Stimulated activated CD8-positive, alpha-beta memory T cell treated with anti-CD3 and anti-CD28 coated beads, Interleukin-2, amount 100 ng/mL, for 1 hour (primary cell): ENCODE measurements at regions not wholly inside any gene's neighbourhood (a gene's known extent, or its start where the extent isn't known, plus 50 kb on each side); places are given as distances from the start of the nearest gene placed in this dataset.
"Not testable (repeated sequence)": the region's sequence is repeated elsewhere in the genome, so short reads cannot be mapped to it uniquely, and the experiment has no call there.

ENCODE experiments used
- DNase-seq, 2 donors: peaks; one replicate each; pipeline ENCODE4 v3.0.0-alpha.2; 2020; ENCODE audit warnings: low read depth in 2 of 2

DNA sequence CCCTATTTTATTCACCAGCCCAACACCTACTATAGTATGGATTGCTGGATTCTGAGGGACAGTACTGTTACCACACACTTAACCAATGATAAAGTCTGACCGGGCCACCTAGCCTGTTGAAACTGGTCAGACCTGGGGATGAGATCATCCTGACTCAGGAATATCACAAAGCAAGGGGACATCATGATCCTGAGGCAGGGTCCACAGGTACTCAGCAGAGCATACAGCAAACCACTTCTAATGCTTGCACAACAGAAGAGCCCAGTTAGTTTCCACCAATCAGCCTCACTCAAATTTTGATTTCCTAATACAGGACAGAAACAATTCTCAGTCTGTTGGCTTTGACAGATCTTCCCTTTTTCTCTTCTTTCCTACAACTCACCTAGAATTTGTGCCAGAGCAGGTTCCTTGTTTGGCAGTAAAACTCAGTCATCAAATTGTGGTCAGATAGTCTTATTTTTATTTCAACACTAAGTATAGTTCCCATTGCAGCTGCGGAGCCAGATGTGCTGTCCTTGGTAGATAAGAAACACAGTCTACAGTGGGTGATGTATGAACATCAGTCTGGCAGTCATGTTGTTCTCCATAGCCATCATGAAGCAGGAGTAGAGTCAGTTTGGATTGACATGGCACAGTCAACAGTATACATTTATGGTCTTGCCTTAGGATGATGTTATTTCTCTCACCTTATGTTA lies 90.1 kb upstream of the PRR23C start:
- DNase-seq, result no peak

DNA sequence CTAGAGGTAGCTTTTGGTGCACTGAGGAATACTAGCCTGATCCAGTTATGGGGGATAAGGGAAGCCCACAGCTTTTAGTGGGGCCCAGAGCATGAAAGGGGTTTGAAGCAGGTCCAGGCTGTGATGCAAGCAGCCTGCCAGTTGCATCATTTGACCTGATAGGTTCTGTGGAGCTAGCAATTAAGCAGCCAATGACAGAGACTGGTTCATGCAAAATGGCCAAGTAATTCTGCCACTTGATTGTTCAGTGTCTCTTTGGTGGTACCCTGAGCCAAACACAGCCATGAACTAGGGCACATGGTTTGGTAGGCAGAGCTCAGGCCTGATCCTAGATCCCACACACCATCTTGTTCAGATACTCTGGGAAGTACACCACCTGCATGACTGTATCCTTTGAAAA lies 91.0 kb upstream of the PRR23C start:
- DNase-seq, result no peak

DNA sequence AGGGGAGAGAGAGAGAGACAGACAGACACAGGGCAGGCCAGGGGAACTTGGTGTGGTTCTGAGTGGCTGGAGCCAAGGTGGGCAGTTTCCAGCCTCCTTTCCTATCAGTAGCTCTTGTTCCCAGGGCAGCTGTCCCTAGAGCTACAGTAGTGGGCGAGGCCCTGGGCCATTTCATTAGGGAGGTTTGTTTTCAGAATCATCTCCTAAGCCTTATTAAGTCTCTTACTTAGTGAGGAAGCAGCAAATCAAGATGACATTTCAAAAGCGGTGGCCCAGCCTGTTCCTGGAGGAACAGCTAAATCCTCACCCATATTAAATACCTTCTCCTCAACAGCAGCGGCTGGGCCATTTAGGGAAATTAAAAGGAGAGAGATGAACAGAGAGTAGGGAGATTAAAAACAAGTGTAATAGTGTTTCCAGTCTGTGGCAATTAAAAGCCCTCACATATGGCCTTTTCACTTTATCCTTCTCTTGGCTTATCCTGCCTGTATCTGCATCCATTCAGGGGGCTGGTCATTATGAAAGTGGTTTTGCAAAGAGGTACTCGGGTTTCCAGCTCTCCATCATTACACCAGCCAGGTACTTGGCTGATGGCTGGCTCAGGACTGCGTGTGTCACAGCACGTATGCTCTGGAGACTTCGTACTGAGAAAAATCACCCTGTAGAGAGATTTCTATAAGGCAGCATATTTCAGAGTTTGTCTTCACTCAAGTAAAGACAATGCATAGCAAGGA lies 91.9 kb upstream of the PRR23C start:
- DNase-seq, result no peak

DNA sequence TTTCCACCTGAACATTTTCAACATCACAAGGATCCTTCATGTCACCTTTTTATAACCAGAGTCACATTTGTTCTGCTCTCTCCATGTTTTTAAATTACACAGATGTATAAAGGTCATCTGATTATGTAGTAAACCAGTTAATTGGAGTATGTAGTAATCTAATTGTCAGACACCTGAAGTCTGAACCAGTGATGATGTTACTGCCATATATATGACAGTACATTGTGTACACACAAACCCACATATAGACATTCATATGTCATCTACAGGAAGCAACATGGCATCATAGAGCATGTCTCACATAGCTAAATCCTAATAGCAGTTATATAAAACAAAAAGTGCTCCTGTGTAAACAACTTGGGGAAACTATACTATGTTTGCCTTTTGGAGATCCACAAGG lies 95.9 kb upstream of the PRR23C start:
- DNase-seq, result no peak

DNA sequence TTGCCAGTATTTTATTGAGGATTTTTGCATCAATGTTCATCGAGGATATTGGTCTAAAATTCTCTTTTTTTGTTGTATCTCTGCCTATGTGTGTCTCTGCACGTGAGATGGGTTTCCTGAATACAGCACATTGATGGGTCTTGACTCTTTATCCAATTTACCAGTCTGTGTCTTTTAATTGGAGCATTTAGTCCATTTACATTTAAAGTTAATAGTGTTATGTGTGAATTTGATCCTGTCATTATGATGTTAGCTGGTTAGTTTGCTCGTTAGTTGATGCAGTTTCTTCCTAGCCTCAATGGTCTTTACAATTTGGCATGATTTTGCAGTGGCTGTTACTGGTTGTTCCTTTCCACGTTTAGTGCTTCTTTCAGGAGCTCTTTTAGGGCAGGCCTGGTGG lies 101.3 kb upstream of the PRR23C start:
- not testable (repeated sequence) for DNase-seq

DNA sequence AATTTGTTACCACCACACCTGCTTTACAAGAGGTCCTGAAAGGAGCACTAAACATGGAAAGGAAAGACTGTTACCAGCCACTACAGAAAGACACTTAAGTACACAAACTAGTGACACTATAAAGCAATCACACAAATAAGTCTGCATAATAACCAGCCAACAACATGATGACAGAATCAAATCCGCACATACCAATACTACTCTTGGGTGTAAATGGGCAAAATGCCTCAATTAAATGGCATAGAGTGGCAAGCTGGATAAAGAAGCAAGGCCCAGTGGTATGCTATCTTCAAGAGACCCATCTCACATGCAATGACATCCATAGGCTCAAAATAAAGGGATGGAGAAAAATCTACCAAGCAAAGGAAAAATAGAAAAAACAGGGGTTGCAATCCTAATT lies 106.8 kb upstream of the PRR23C start:
- no peak for DNase-seq

DNA sequence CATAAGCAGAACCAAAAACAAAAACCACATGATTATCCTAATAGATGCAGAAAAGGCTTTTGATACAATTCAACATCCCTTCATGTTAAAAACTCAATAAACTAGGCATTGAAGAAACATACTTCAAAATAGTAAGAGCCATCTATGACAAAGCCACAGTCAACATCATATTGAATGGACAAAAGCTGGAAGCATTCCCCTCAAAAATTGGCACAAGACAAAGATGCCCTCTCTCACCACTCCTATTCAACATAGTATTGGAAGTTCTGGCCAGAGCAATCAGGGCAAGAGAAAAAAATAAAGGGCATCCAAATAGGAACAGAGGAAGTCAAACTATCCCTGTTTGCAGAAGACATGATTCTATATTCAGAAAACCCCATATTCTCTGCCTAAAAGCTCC lies 108.7 kb upstream of the PRR23C start:
- DNase-seq, result not testable (repeated sequence)

DNA sequence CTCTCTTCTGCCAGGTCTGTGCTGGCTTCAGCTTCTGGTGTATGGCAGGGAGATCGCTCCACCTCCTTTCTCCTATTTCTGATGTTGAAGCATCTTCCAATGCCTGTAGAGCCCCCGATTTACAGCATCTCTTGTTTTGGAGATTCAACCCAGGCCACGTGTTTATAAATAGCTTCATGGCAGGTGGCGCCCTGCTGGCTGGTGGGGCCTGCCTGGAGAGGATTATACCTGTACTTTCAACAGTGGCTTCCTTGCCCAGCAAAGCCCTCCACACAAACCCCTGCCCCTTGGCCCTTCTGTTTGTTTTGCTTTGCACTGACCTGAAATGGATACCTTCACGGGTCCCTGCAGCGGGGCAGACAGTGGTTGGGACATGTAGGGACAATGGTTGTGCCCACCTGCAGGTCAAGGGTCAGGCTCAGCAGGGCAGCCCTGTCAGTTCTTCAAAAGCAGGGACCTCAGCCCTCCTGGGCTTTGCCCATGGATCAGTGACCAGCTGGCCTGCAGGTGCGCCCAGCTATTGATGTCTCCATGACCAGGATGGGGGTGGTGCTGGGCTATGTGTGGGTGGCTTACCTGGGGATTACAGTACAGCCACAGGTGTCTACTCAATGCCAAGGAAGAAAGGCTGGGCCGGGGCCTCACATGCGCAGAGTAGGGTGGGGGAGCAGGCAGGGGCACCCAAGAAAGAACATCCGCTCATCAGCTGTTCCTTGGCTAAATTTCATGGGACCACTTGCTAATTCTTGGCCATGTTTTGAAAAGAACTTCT lies 112.7 kb upstream of the PRR23C start:
- DNase-seq, result no peak

DNA sequence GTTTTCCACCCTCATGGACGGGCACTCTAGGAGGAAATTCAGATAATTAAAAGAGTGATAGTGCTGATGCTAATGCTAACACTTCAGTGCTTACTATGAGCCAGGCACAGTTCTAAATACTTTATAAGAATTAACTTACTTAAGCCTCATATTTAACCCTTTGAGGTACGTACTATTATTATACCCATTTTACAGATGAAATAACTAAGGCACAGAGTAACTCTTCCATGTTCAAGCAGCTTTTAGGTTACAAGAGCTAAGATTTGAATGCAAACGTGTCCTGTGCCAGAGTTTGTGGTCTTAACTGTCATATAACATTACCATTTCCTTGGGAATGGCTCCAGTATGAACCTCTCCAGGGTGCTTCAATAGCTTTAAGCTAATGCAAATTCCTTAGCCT lies 114.7 kb upstream of the PRR23C start:
- no peak for DNase-seq

DNA sequence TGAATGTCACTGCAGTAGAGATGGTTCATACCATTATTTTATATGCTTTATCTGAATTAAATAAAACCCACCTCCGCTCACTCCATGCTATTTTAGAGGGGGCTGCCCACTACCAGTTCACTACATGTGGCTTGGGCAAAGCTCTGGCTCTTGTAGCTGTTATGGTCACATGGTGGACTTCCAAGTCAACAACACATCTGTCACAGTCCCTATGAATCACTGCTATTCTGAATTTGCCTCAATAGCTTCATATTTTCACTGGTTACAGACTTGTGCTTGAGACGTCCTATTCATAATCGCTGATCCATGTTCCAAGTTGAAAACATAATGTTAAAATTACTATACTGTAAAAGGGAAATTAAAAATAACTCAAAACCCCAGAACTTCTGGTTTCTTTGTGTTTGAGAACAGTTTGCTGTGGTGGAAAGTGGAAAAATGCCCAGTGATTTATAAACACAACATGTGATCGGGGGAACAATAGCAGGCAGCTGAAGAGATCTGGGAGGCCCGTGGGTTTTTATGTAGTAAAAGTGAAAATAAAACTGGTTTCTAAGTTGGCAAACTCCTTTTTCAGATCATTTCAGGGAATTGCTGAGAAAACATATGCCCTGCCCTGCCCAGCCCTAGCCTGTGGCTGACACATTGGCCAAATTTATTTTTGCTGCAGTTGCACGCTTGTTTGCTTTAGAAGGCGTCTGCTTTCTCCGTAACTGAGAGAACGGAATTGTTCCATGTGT lies 128.8 kb upstream of the PRR23C start:
- DNase-seq, result no peak

DNA sequence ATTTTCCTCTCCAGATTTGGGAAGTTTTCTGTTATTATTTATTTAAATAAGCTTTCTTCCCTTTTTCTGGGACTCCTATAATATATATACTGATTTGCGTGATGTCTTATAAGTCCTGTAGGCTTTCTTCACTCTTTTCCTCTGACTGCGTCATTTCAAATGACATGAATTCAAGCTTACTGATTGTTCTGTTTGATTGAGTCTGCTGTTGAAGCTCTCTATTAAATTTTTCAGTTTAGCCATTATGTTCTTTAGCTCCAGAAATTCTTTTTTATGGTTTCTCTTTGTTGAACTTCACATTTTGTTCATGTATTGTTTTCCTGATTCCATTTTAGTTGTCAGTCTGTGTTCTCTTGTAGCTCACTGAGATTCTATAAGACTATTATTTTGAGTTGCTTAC lies 135.8 kb upstream of the PRR23C start:
- no peak for DNase-seq

DNA sequence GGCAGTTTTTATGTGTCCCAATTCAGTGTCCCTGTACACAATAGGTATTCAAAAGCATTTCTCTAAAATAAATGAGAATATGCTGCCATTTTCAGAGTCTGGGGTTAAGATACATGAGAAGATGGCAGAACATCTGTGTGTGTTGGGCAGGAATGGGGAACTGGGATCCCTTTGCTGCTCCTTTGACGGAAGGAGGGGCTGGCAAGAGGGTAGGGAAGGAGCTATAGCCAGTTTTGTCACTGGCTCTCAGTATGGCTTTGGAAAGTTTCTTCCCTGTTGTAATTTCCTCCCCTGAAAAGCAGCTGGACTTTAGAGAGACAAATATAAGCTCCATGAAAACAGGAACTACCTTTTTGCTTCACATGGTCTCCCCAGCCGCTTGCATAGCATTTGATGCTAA lies 137.5 kb upstream of the PRR23C start:
- no peak for DNase-seq

DNA sequence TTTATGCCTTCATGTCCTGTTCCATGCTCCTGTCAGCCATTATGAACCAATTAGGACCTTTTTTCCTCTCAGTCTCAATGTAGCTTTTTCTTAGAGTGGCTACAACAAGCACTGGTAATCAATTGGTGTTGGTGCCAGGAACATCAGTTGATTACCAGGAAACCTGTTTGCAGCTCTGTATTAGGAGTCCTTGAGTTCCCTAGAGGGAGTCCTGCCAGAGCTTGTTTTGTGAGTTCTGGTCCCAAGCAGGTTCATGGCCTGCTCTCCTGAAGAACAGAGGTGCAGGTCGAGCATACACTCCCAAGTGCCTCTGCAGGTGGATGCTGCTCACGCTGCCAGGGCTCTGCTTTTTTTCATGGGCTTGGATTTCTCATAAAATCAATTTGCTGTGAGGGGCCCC lies 137.9 kb upstream of the PRR23C start:
- no peak for DNase-seq

DNA sequence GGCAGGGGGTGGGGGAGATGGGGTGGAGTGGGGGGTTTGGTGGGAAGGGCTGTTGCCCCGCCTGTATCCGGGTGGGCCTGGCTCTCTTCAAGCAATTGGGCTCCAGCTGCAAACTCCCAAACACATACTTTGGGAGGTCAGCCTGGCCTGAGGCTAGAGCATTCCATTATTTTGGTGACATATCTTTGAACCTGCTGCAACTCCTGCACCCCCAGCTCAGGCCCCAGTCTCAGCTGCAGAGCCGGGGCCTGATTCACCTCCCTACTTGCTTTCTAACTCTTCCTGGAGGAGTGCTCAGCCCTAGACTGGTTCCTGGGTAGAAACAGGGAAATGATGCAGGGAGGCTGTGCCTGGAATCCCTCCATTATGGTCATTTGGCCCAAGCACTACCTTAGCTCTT lies 140.8 kb upstream of the PRR23C start:
- no peak for DNase-seq

DNA sequence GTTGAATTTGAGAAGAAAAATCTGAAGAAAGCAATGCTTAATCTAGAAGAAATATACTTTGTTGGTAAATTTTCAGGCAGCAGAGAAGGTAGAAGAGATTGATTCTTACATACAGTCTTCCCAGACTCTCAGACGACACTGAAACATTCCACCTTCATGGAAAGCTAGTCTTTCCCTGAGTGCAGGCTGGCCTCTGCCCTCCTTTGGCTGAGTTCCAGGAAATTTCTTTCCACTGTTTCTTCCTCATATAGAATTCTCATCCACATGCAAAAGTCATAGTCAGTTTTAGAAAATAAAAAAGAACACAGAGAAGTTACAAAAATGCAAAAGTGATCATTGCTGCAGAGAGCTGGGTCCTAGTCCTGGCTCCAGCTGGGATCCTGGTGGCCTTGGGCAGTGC lies 142.5 kb upstream of the PRR23C start:
- no peak for DNase-seq

DNA sequence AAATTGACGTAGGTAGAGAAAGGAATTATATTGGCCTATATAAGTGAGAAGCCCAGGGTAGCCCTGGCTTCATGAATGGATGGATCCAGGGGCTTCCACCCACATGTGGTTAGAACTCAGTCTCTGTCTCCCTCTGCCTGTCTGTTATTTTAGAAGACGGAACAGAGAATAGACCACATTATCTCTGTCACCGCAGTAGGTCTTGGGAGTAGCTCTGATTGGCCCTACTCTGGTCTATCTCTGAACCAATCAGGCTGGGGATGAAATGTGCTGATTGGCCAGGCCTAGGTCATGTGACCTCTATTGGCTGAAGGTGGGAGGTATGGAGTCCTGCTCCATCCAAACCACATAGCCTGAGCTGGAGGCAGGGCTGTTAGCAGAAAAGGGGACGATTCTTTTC lies 143.0 kb upstream of the PRR23C start:
- no peak for DNase-seq

DNA sequence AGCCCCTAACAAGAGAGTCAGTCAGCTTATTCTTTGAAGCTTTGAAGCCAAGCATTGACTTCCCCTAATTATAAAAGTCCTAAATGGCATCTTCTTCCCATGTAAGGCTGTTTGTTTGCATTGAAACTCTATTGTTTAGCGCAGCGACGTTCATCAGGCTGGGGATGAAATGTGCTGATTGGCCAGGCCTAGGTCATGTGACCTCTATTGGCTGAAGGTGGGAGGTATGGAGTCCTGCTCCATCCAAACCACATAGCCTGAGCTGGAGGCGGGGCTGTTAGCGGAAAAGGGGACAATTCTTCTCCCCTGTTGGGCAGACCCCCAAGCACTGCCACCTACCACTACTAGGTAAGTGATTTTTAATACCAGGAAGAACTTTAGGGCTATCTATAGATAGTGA lies 145.3 kb upstream of the PRR23C start:
- no peak for DNase-seq

DNA sequence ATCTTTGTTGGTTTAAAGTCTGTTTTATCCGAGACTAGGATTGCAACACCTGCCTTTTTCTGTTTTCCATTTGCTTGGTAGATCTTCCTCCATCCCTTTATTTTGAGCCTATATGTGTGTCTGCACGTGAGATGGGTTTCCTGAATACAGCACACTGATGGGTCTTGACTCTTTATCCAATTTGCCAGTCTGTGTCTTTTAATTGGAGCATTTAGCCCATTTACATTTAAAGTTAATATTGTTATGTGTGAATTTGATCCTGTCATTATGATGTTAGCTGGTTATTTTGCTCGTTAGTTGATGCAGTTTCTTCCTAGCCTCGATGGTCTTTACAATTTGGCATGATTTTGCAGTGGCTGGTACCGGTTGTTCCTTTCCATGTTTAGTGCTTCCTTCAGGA lies 149.4 kb upstream of the MRPS22 start:
- not testable (repeated sequence) for DNase-seq

DNA sequence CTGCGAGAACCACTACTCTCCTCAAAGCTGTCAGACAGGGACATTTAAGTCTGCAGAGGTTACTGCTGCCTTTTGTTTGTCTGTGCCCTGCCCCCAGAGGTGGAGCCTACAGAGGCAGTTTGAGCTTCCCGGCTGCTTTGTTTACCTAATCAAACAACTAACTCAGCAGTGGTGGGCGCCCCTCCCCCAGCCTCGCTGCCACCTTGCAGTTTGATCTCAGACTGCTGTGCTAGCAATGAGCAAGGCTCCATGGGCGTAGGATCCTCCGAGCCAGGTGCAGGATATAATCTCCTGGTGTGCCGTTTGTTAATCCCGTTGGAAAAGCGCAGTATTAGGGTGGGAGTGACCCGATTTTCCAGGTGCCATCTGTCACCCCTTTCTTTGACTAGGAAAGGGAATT lies 147.7 kb upstream of the MRPS22 start:
- not testable (repeated sequence) for DNase-seq

DNA sequence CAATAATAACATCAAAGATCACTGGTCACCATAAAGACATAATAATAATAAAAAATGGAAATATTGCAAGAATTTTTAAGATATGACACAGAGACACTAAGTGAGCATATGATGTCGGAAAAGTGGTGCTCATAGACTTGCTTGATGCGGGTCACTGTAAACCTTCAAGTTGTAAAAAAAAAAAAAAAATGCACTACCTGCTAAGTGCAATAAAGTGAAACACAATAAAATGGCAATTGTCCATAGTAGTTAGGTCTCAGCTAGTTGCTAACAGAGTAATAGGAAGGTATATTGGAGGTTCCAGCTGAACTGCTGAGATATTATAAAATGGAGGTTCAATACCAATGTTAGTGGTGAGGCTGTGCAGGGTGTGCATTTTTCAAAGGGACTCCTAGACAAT lies 146.6 kb upstream of the MRPS22 start:
- DNase-seq, result no peak

DNA sequence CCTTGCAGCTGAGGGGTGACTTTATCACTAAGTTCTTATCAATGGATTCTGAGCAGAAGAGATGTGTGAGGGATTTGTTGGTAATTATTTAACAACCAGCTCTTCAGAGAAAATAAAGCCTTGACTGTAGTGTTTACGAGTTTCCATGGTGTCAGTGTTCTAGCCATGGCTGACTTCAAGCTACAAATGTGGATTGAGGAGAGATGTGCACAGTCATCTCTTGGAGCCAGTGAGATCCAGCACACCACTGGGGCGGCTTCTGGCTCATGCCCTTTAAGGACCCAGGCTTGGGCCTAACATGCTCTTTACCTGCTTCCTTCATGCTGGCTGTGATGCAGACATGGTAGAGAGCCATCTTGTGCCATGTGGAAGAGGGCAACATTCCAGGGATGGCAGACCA lies 145.6 kb upstream of the MRPS22 start:
- no peak for DNase-seq

DNA sequence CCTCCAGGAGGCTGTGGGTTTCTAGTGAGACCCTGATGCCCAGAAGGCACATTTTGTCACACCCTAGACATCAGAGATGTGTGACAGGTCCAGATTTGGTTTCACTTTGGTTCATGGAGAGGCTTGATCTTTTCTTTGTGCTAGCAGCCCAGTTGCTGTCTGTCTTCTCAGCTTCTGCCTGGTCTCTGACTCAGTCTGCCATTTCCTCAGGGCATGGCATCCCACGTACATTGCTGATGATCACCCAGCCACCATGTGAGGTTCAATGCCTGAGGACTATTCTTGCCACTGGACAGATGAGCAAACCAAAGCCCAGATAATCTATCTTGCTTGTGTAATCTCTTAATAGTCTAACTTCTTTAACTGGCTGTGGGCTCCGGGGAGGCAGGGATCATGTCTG lies 144.9 kb upstream of the MRPS22 start:
- no peak for DNase-seq
